Mesothelial cell of epicardium (in vitro differentiated cells): ENCODE measurements at regions not wholly inside any gene's neighbourhood (a gene's known extent, or its start where the extent isn't known, plus 50 kb on each side); places are given as distances from the start of the nearest gene placed in this dataset.

Source experiments
- DNase-seq, 2 experiments: peaks; one replicate each; pipeline ENCODE4 v3.0.0; 2021; ENCODE audit warnings: low spot score in 2 of 2; ENCODE audit not compliant: unreplicated experiment in 2 of 2
- H3K27ac Mint-ChIP-seq: 2 replicates; pipeline ENCODE4 v1.8.0; 2021; ENCODE audit warnings: mixed read lengths
- H3K27me3 Mint-ChIP-seq: 2 replicates; pipeline ENCODE4 v1.8.0; 2021; ENCODE audit warnings: low read depth, mixed read lengths
- H3K36me3 Mint-ChIP-seq: 2 replicates; pipeline ENCODE4 v1.8.0; 2021; ENCODE audit warnings: mixed read lengths
- H3K4me1 Mint-ChIP-seq: 2 replicates; pipeline ENCODE4 v1.8.0; 2021; ENCODE audit warnings: mixed read lengths
- H3K4me3 Mint-ChIP-seq: 2 replicates; pipeline ENCODE4 v1.8.0; 2021; ENCODE audit warnings: mild to moderate bottlenecking, moderate library complexity, mixed read lengths
- H3K9me3 Mint-ChIP-seq: 2 replicates; pipeline ENCODE4 v1.8.0; 2021; ENCODE audit warnings: mixed read lengths
- TF ChIP-seq, protein P1 (sequence below): fragments of 200-600 bp; sonication (generic); IDR thresholded peaks from one replicate; pipeline ENCODE4 v1.5.0; 2021; ENCODE audit warnings: antibody characterized with exemption; ENCODE audit not compliant: unreplicated experiment

DNA sequence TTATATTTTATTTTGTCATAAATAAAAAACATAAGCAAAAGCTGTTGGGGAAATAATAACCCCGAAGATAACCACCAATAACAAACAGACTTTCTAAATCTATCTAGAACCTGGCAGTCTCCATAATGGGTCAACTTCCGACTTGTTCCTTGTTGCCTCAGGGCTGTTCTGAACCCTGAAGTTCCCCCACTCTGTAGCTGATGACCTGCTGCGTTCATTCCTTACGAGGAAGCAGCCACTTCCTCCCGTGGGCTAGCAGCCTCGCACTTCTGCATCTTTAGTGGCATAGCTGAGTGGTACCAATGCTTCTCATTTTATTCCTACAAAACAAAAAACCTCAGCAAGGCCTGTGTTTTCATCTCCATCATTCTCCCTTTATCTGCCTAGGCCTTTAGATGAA, 103.0 kb downstream of the PLEKHG1 start:
- Mint-ChIP-seq H3K4me3 (no peak overlapping the region), H3K4me1 (peaks cover 26% of the 10 kb centered on the region), H3K27ac (peak overlapping the region; percentile 66), H3K36me3 (no peaks in the 10 kb centered on the region), H3K27me3 (no peaks in the 10 kb centered on the region), H3K9me3 (no peaks in the 10 kb centered on the region)
- DNase-seq: no peak
- TF ChIP-seq, protein P1, sequence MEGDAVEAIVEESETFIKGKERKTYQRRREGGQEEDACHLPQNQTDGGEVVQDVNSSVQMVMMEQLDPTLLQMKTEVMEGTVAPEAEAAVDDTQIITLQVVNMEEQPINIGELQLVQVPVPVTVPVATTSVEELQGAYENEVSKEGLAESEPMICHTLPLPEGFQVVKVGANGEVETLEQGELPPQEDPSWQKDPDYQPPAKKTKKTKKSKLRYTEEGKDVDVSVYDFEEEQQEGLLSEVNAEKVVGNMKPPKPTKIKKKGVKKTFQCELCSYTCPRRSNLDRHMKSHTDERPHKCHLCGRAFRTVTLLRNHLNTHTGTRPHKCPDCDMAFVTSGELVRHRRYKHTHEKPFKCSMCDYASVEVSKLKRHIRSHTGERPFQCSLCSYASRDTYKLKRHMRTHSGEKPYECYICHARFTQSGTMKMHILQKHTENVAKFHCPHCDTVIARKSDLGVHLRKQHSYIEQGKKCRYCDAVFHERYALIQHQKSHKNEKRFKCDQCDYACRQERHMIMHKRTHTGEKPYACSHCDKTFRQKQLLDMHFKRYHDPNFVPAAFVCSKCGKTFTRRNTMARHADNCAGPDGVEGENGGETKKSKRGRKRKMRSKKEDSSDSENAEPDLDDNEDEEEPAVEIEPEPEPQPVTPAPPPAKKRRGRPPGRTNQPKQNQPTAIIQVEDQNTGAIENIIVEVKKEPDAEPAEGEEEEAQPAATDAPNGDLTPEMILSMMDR: no peak

DNA sequence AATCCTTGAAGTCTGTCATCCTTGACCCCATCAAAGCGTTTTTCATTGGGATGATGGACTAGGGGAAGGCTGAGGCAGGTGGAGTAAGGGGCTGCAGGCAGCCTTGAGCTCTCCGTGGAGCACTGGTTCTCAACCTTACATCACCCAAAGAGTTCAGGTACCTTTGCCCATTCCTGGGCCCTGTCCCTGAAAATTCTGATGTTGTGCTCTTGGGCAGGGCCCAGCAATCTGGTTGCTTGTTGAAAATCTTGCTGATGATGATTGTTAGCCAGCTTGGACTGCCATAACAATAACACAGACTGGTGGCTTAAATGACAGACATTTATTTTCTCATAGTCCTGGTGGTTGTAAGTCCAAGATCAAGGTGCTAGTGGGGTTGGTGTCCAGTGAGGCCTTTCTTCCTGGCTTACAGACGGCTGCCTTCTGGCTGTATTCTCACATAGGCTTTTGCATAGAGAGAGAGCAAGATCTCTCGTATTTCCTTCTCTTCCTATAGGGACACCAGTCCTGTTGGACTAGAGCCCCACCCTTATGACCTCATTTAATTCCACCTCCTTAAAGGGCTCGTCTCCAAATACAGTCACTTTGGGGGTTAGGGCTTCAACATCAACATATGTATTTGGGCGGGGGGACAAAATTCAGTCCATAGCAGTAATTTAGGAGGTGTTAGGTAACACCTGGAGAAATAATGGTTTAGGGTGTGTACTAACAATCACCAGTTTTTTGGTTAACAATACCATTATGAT, 104.9 kb downstream of the PLEKHG1 start:
- Mint-ChIP-seq H3K9me3 (no peaks in the 10 kb centered on the region), H3K4me1 (peaks cover 33% of the 10 kb centered on the region), H3K27ac (peak overlapping the region; percentile 86), H3K4me3 (no peak overlapping the region), H3K27me3 (no peaks in the 10 kb centered on the region), H3K36me3 (no peaks in the 10 kb centered on the region)
- no peak for DNase-seq
- TF ChIP-seq, protein P1: no peak

DNA sequence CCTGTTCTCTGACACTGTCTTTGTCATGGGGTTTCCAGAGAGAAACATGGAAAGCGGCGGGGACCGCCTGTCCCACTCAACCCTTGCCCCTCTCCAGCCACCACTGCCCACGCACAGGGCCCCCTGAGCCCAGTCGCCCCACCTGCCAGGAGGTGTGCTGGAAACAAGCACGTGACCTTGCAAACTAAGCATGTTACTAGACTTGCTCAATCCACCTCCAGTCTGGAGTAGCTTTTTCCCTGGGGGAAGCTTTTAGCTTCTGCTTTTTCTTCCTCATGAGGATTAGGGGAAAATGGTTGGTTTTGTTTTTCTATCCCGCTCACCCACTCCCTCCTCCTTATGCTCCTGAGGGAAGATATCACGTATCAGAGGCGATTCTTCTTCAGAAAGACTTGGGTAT, 105.7 kb downstream of the PLEKHG1 start:
- no peak for DNase-seq
- no peaks in the 10 kb centered on the region for H3K9me3 Mint-ChIP-seq
- TF ChIP-seq, protein P1: no peak
- H3K27ac Mint-ChIP-seq: peak overlapping the region; percentile 86
- H3K36me3 Mint-ChIP-seq: no peaks in the 10 kb centered on the region
- no peaks in the 10 kb centered on the region for H3K27me3 Mint-ChIP-seq
- H3K4me3 Mint-ChIP-seq: peak overlapping the region; percentile 21
- peaks cover 38% of the 10 kb centered on the region for H3K4me1 Mint-ChIP-seq

DNA sequence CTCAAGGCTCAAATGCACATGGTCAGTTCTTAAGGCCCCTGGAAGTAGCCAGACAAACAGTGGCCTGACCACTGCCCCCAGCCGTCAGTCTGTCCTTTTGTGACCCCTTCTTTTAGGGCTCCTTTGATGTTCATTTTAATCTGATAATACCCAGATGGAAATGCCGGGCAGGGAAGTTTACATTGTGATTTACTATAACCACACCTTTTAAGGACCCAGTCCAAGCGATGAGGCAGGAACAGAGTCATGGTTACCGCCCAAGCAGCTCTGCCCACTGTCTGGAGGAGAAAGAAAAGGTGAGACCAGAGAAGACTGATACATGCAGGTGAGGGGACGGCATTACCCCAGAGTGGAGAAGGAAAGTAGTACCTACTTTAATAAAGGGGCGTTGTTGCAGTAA, 110.6 kb downstream of the PLEKHG1 start:
- DNase-seq: no peak
- peaks cover 58% of the 10 kb centered on the region for H3K4me1 Mint-ChIP-seq
- H3K9me3 Mint-ChIP-seq: no peaks in the 10 kb centered on the region
- no peaks in the 10 kb centered on the region for H3K27me3 Mint-ChIP-seq
- TF ChIP-seq, protein P1: no peak
- peak overlapping the region; percentile 31 for H3K27ac Mint-ChIP-seq
- H3K4me3 Mint-ChIP-seq: no peak overlapping the region
- H3K36me3 Mint-ChIP-seq: no peaks in the 10 kb centered on the region

DNA sequence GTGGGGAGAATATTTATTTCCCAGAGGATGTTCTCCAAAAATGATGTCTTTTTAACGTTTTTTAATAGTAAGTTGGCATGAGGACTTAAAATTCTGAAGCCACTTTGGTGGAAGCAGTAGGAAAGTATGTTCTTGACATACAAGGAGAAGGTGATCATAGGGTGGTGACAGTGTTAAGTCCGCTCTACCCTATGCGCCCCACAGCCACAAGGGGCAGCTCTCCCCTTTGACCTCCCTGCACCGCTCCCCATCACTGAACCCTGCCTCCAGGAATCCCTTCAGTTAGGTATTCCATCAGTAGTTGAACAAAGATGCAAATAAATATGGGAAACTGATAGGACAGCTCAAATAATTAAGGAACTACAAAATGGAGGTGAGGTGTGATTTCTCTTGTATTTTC, 111.4 kb downstream of the PLEKHG1 start:
- Mint-ChIP-seq H3K27me3 (no peaks in the 10 kb centered on the region), H3K4me1 (peaks cover 50% of the 10 kb centered on the region), H3K4me3 (no peak overlapping the region), H3K36me3 (no peaks in the 10 kb centered on the region), H3K27ac (peak overlapping the region; percentile 50), H3K9me3 (no peaks in the 10 kb centered on the region)
- TF ChIP-seq, protein P1: no peak
- DNase-seq: no peak
